MCF 10A (cell line): ENCODE measurements at regions not wholly inside any gene's neighbourhood (a gene's known extent, or its start where the extent isn't known, plus 50 kb on each side); places are given as distances from the start of the nearest gene placed in this dataset.

Source experiments
- BruUV-seq: library from RNA; stranded (reverse); fragments of 400-500 nt; replicated peaks from 2 replicates; lab custom pipeline; 2021; lab: Mats Ljungman, UMichigan
- CTCF ChIA-PET: fragments of 300-600 bp; sonication (Branson Sonifier 250); formaldehyde crosslinking; extraction: SDS; loops from one replicate; lab custom pipeline; 2021; ENCODE audit warnings: antibody characterized with exemption, inconsistent platforms; lab: Yijun Ruan, JAX
- POLR2A ChIA-PET: fragments of 300-600, 350-650 bp; sonication (Branson Sonifier 250); formaldehyde crosslinking; extraction: SDS; loops from one replicate; lab custom pipeline; 2020; ENCODE audit warnings: antibody characterized with exemption, inconsistent platforms; lab: Yijun Ruan, JAX
- DNase-seq: peaks from one replicate; pipeline ENCODE4 v3.0.0-alpha.2; 2018; ENCODE audit not compliant: unreplicated experiment
- H3K27ac Mint-ChIP-seq: one replicate; pipeline ENCODE4 v1.8.0; 2022; ENCODE audit warnings: mild to moderate bottlenecking, low read depth, mixed read lengths; ENCODE audit not compliant: unreplicated experiment
- H3K27me3 Mint-ChIP-seq: one replicate; pipeline ENCODE4 v1.8.0; 2022; ENCODE audit warnings: mixed read lengths; ENCODE audit not compliant: insufficient read depth, unreplicated experiment
- H3K36me3 Mint-ChIP-seq: one replicate; pipeline ENCODE4 v1.8.0; 2022; ENCODE audit warnings: mild to moderate bottlenecking, moderate library complexity, mixed read lengths; ENCODE audit not compliant: insufficient read depth, unreplicated experiment
- H3K4me1 Mint-ChIP-seq: one replicate; pipeline ENCODE4 v1.8.0; 2022; ENCODE audit warnings: mixed read lengths; ENCODE audit not compliant: insufficient read depth, unreplicated experiment
- H3K4me3 Mint-ChIP-seq: one replicate; pipeline ENCODE4 v1.8.0; 2022; ENCODE audit warnings: mild to moderate bottlenecking, moderate library complexity, mixed read lengths; ENCODE audit not compliant: unreplicated experiment
- H3K9me3 Mint-ChIP-seq: one replicate; pipeline ENCODE4 v1.8.0; 2022; ENCODE audit warnings: mixed read lengths; ENCODE audit not compliant: unreplicated experiment
- CTCF ChIP-seq: fragments of 200-600 bp; IDR thresholded peaks from one replicate; pipeline ENCODE4 v1.8.0; 2022; ENCODE audit warnings: antibody characterized with exemption, mild to moderate bottlenecking; ENCODE audit not compliant: unreplicated experiment
- intact Hi-C: fragments of 100-400 bp; cut with micrococcal nuclease; formaldehyde crosslinking; loops from 2 replicates; pipeline ENCODE4 v1.14.1; 2022

- TF ChIP-seq CTCF: no peak
- ChIA-PET CTCF (interaction anchor here (0.7 to 0.9 kb wide), 2 partner anchors 16 to 128 kb away, joined by 3 to 7 read pairs; no protein-coding TSS in a partner anchor), POLR2A (interaction anchor here (0.6 to 2.4 kb wide), 8 partner anchors 18 to 222 kb away, joined by 3 to 9 read pairs (median 4); partner anchors contain the start of gene KLF13)
- intact Hi-C loops: loop anchor here (5.0 kb wide), 1 partner anchor 91 kb away; the partner anchor contains the start of gene KLF13
- Mint-ChIP-seq H3K27ac (peak overlapping the region; percentile 73), H3K27me3 (no peaks in the 10 kb centered on the region), H3K4me1 (peaks cover 20% of the 10 kb centered on the region), H3K4me3 (peak overlapping the region; percentile 22), H3K36me3 (no peaks in the 10 kb centered on the region), H3K9me3 (no peaks in the 10 kb centered on the region)
- BruUV-seq: no TSS peak
- peak; percentile 98 for DNase-seq
These were observed 90.2 kb upstream of the KLF13 start for GRCh38 chr15:31236184-31237042.

GRCh38 chr15:31237043-31237324, 89.7 kb upstream of the KLF13 start:
- POLR2A ChIA-PET: interaction anchor here (0.6 to 2.4 kb wide), 7 partner anchors 17 to 221 kb away, joined by 3 to 9 read pairs (median 4); no protein-coding TSS in a partner anchor
- no peaks in the 10 kb centered on the region for H3K27me3 Mint-ChIP-seq
- H3K9me3 Mint-ChIP-seq: no peaks in the 10 kb centered on the region
- CTCF ChIA-PET: interaction anchor here (0.7 to 1.2 kb wide), 3 partner anchors 15 to 127 kb away, joined by 3 to 7 read pairs (median 3); no protein-coding TSS in a partner anchor
- no TSS peak for BruUV-seq
- peaks cover 20% of the 10 kb centered on the region for H3K4me1 Mint-ChIP-seq
- TF ChIP-seq CTCF: no peak
- H3K4me3 Mint-ChIP-seq: no peak overlapping the region
- DNase-seq: no peak
- no peaks in the 10 kb centered on the region for H3K36me3 Mint-ChIP-seq
- intact Hi-C loops: loop anchor here (5.0 kb wide), 1 partner anchor 90 kb away; the partner anchor contains the start of gene KLF13
- H3K27ac Mint-ChIP-seq: peak overlapping the region; percentile 73

GRCh38 chr15:31238906-31239305, 87.7 kb upstream of the KLF13 start:
- Mint-ChIP-seq H3K9me3 (no peaks in the 10 kb centered on the region), H3K4me3 (no peak overlapping the region), H3K36me3 (no peaks in the 10 kb centered on the region), H3K4me1 (peaks cover 20% of the 10 kb centered on the region), H3K27me3 (no peaks in the 10 kb centered on the region), H3K27ac (peak overlapping the region; percentile 36)
- POLR2A ChIA-PET: interaction anchor here (1.1 kb wide), 1 partner anchor 8 kb away, joined by 3 read pairs; no protein-coding TSS in a partner anchor
- intact Hi-C loops: loop anchor here (5.0 kb wide), 1 partner anchor 88 kb away; the partner anchor contains the start of gene KLF13
- TF ChIP-seq CTCF: no peak
- DNase-seq: no peak
- no TSS peak for BruUV-seq
- CTCF ChIA-PET: interaction anchor here (0.6 to 1.0 kb wide), 4 partner anchors 64 to 250 kb away, joined by 3 to 5 read pairs (median 3); no protein-coding TSS in a partner anchor

GRCh38 chr15:31239409-31239808, 87.2 kb upstream of the KLF13 start:
- ChIA-PET CTCF (interaction anchor here (0.6 to 1.0 kb wide), 2 partner anchors 250 kb away, joined by 3 to 5 read pairs; no protein-coding TSS in a partner anchor), POLR2A (interaction anchor here (0.7 to 1.1 kb wide), 3 partner anchors 8 to 128 kb away, joined by 3 to 4 read pairs (median 3); no protein-coding TSS in a partner anchor)
- no peaks in the 10 kb centered on the region for H3K36me3 Mint-ChIP-seq
- TF ChIP-seq CTCF: no peak
- no TSS peak for BruUV-seq
- peak overlapping the region; percentile 36 for H3K27ac Mint-ChIP-seq
- H3K27me3 Mint-ChIP-seq: no peaks in the 10 kb centered on the region
- no peak for DNase-seq
- intact Hi-C loops: loop anchor here (5.0 kb wide), 1 partner anchor 88 kb away; the partner anchor contains the start of gene KLF13
- no peaks in the 10 kb centered on the region for H3K9me3 Mint-ChIP-seq
- H3K4me3 Mint-ChIP-seq: no peak overlapping the region
- peaks cover 20% of the 10 kb centered on the region for H3K4me1 Mint-ChIP-seq
